Astrocyte of the cerebellum (primary cell): ENCODE measurements at regions not wholly inside any gene's neighbourhood (a gene's known extent, or its start where the extent isn't known, plus 50 kb on each side); places are given as distances from the start of the nearest gene placed in this dataset.

Experiments
- DNase-seq: peaks from one replicate; pipeline ENCODE4 v3.0.0-alpha.2; 2011; ENCODE audit warnings: low read depth
- H3K4me3 ChIP-seq: 2 replicates; pipeline ENCODE4 v1.5.1; 2011; ENCODE audit warnings: mild to moderate bottlenecking, low read depth, low read length, moderate library complexity
- in situ Hi-C: cut with HindIII; loops from 2 replicates; pipeline ENCODE4 v1.10.0; 2017; ENCODE audit warnings: low sequenced_read_pairs
- TF ChIP-seq, protein P1 (sequence below): IDR thresholded peaks from 2 replicates; pipeline ENCODE4 v1.5.1; 2012; ENCODE audit warnings: low read length, low read depth, moderate library complexity, mild to moderate bottlenecking; ENCODE audit errors: missing control alignments

DNA sequence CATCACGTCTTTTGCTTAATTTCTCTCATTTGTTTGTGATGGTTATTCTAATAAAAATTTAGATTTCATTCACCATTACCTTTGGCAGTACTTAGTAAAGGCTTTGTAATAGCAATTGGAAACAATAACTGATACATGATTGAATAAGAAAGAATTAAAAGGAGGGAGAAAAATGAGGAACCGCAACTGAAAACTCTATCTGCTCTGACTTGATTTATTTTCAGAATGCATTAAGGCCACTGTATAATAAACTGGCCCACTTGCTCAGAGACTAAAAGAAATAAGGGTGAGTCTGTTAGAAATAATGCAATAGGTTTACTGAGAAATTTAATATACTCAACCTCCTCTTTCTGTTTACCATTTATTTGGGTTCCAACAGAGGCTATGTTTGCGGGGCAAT lies 351.5 kb downstream of the TMA16 start:
- DNase-seq: no peak
- TF ChIP-seq, protein P1, sequence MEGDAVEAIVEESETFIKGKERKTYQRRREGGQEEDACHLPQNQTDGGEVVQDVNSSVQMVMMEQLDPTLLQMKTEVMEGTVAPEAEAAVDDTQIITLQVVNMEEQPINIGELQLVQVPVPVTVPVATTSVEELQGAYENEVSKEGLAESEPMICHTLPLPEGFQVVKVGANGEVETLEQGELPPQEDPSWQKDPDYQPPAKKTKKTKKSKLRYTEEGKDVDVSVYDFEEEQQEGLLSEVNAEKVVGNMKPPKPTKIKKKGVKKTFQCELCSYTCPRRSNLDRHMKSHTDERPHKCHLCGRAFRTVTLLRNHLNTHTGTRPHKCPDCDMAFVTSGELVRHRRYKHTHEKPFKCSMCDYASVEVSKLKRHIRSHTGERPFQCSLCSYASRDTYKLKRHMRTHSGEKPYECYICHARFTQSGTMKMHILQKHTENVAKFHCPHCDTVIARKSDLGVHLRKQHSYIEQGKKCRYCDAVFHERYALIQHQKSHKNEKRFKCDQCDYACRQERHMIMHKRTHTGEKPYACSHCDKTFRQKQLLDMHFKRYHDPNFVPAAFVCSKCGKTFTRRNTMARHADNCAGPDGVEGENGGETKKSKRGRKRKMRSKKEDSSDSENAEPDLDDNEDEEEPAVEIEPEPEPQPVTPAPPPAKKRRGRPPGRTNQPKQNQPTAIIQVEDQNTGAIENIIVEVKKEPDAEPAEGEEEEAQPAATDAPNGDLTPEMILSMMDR: no peak
- in situ Hi-C loops: no loop called here
- H3K4me3 ChIP-seq: no peak overlapping the region

DNA sequence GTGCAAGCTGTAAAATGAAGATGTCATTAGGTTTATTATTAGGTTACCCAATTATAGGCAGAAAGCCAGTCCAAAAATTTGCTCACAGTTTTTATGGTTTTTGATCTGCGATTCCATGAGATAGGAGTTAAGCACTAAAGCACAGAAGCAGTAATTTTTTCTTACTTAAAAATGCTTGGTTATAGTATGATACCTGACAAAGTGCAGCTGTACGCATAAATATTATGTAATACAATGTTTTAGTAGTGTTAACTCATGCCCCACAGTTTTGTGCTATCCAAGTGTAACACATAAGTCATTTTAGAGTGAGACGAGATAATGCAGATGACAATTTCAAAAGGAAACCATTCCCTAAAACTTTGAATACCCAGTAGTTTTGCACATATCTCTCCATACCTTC lies 357.8 kb downstream of the TMA16 start:
- TF ChIP-seq, protein P1: no peak
- DNase-seq: no peak
- no peak overlapping the region for H3K4me3 ChIP-seq
- in situ Hi-C loops: no loop called here

DNA sequence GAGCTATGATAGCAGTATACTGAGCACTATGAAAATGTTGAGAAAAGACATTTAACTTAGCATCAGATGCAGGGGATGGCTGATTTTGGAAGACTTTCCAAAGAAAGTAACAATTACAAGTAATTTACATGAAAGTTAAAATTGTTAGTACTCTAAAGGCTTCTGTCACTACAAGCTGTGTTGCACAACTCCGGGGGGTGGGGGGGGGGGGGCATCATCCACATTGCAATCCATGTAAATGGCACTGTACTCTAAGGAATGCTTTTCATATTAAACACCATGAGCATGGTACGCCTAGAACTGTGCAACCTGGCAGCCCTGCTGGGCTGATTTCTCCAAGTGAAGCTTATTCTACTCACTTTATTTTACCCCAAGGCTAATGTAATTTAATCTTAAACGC lies 363.4 kb downstream of the TMA16 start:
- no peak for DNase-seq
- TF ChIP-seq, protein P1: no peak
- H3K4me3 ChIP-seq: no peak overlapping the region
- in situ Hi-C loops: no loop called here

DNA sequence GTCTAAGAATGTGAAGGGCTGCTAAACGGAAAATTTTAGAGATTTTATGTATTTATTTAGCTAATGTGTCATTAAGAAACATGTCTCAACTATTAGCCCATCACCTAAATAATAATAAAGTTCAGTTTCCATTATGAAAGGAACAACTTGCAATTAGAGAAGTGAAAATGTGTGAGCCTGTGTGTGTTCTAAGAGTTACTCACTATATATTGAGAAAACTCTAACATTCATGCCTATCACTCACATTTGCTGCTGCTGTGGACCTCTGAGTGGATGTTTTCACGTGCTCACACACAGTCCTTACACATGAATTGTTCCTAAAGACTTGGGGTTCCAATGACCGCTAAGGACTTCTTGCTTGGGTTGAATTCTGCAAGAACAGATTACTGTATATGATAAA lies 364.0 kb downstream of the TMA16 start:
- TF ChIP-seq, protein P1: no peak
- H3K4me3 ChIP-seq: no peak overlapping the region
- DNase-seq: no peak
- in situ Hi-C loops: no loop called here

DNA sequence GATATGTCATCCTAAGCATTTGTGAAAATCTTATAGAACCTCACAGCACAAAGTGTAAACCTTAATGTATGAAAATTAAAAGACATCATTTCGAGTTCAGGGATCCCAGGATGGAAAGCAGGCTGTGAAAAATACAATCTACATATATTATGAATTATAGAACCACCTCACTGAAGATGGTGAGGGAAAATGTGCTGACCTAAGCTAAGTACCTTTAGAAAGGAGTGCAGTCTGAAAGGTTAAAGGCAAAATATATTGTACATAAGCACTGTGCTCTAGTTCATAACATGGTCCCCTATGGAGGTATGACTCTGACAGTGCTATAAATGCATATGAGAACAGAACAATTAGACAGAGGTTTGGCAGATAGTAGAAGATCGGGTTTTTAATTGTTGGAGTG lies 368.6 kb downstream of the TMA16 start:
- DNase-seq: no peak
- TF ChIP-seq, protein P1: no peak
- H3K4me3 ChIP-seq: no peak overlapping the region

DNA sequence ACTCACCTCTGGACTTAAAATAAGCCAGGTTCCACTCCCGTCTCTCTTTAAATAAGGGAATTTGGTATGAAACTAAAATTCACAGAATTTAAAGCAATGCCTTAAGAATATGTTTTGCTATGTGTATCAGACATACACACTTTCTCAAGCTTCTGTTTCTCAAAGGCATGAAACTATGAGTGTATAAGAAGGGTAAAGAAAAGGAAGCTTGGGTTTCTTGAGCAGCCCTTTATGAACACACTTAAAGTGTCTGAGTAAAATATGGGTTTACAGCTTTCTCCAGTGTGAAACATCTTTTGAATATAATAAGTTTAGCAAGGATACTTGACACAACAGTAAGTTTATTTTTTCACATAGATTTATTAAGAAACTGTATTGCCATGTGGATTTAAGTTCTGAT lies 370.5 kb downstream of the TMA16 start:
- in situ Hi-C loops: no loop called here
- H3K4me3 ChIP-seq: no peak overlapping the region
- DNase-seq: no peak
- TF ChIP-seq, protein P1: no peak

More for the DNA sequence above, 368.6 kb downstream of the TMA16 start:
- in situ Hi-C loops: no loop called here
